KMS-11 (cell line): ENCODE measurements at regions not wholly inside any gene's neighbourhood (a gene's known extent, or its start where the extent isn't known, plus 50 kb on each side); places are given as distances from the start of the nearest gene placed in this dataset.

Experiments
- H2AFZ ChIP-seq: fragments of 200-600 bp; sonication (generic); 2 replicates; pipeline ENCODE4 v1.6.1; 2016; ENCODE audit warnings: antibody characterized with exemption, mixed run types, low read depth
- H3K27ac ChIP-seq: fragments of 200-600 bp; sonication (generic); 2 replicates; pipeline ENCODE4 v1.6.1; 2016; ENCODE audit warnings: mild to moderate bottlenecking, mixed run types
- H3K27me3 ChIP-seq: fragments of 200-600 bp; sonication (generic); 2 replicates; pipeline ENCODE4 v1.6.1; 2017; ENCODE audit warnings: mild to moderate bottlenecking, low read depth, mixed run types, moderate library complexity; ENCODE audit not compliant: insufficient read depth
- H3K36me3 ChIP-seq: fragments of 200-600 bp; sonication (generic); 2 replicates; pipeline ENCODE4 v1.6.1; 2017; ENCODE audit warnings: mild to moderate bottlenecking, mixed run types; ENCODE audit not compliant: insufficient read depth
- H3K4me1 ChIP-seq: fragments of 200-600 bp; sonication (generic); 2 replicates; pipeline ENCODE4 v1.6.1; 2016; ENCODE audit warnings: mild to moderate bottlenecking, low read depth, mixed run types; ENCODE audit not compliant: poor library complexity, severe bottlenecking
- H3K4me2 ChIP-seq: fragments of 200-600 bp; sonication (generic); 2 replicates; pipeline ENCODE4 v1.7.0; 2016; ENCODE audit warnings: mild to moderate bottlenecking, mixed run types
- H3K4me3 ChIP-seq: fragments of 200-600 bp; sonication (generic); IDR thresholded peaks from 2 replicates; pipeline ENCODE4 v1.6.1; 2017; ENCODE audit warnings: low read depth, low read length, mixed read lengths; ENCODE audit not compliant: insufficient read depth
- H3K79me2 ChIP-seq: fragments of 200-600 bp; sonication (generic); 2 replicates; pipeline ENCODE4 v1.6.1; 2016; ENCODE audit warnings: low read depth, mixed run types; ENCODE audit not compliant: insufficient read depth
- H3K9ac ChIP-seq: fragments of 200-600 bp; sonication (generic); 2 replicates; pipeline ENCODE4 v1.6.1; 2016; ENCODE audit warnings: mild to moderate bottlenecking, mixed run types
- H4K20me1 ChIP-seq: fragments of 200-600 bp; sonication (generic); 2 replicates; pipeline ENCODE4 v1.6.1; 2016; ENCODE audit warnings: mild to moderate bottlenecking, mixed run types; ENCODE audit not compliant: insufficient read depth
- TF ChIP-seq, protein P1 (sequence below): fragments of 200-600 bp; sonication (generic); conservative IDR thresholded peaks from 2 replicates; pipeline ENCODE4 v1.6.1; 2017; ENCODE audit warnings: low read depth, mild to moderate bottlenecking, antibody characterized with exemption, low read length, moderate library complexity, mixed read lengths

DNA sequence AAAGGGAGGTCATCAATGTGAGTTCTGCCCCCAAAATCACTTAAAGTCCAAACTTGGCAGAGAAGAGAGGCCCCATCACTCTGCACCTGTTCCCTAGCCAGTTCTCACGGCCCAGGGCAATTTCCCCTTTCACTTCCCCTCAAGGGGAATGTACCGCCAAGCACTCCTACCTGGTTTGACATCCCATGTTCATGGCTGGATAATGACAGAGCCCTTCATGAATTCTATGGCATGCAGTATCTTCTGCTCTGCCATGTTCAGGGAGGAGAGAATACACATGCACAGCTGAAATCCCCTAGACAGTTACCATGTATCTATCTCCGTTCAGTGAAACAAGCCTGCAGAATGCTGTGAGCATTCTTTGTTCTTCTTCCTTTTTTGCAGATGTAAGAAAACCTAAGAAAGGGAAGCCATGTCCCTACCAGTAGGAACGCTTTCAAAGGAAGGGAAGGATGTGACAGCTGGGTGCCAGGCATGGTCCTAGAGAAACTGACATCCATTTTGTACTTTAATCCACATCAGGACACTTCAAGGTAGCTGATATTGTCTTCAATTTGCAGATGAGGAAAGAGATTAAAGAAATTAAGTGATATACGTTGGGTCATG lies 79.8 kb upstream of the ARID1B start:
- H3K27ac ChIP-seq: no peak overlapping the region
- peaks cover 10% of the 10 kb centered on the region; the same call in 1 of the 2 replicates for H3K27me3 ChIP-seq
- TF ChIP-seq, protein P1, sequence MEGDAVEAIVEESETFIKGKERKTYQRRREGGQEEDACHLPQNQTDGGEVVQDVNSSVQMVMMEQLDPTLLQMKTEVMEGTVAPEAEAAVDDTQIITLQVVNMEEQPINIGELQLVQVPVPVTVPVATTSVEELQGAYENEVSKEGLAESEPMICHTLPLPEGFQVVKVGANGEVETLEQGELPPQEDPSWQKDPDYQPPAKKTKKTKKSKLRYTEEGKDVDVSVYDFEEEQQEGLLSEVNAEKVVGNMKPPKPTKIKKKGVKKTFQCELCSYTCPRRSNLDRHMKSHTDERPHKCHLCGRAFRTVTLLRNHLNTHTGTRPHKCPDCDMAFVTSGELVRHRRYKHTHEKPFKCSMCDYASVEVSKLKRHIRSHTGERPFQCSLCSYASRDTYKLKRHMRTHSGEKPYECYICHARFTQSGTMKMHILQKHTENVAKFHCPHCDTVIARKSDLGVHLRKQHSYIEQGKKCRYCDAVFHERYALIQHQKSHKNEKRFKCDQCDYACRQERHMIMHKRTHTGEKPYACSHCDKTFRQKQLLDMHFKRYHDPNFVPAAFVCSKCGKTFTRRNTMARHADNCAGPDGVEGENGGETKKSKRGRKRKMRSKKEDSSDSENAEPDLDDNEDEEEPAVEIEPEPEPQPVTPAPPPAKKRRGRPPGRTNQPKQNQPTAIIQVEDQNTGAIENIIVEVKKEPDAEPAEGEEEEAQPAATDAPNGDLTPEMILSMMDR: no peak
- no peak overlapping the region for H3K4me3 ChIP-seq
- no peaks in the 10 kb centered on the region for H3K79me2 ChIP-seq
- no peaks in the 10 kb centered on the region for H3K36me3 ChIP-seq
- H3K4me1 ChIP-seq: peaks cover 35% of the 10 kb centered on the region
- no peak overlapping the region for H3K9ac ChIP-seq
- H2AFZ ChIP-seq: no peak overlapping the region
- H4K20me1 ChIP-seq: no peaks in the 10 kb centered on the region
- peak overlapping the region; percentile 53; the same call in 1 of the 2 replicates for H3K4me2 ChIP-seq

GRCh38 chr6:156695742-156696141 lies 81.4 kb upstream of the ARID1B start:
- H3K36me3 ChIP-seq: no peaks in the 10 kb centered on the region
- H3K27ac ChIP-seq: no peak overlapping the region
- peaks cover 35% of the 10 kb centered on the region for H3K4me1 ChIP-seq
- H3K9ac ChIP-seq: no peak overlapping the region
- no peaks in the 10 kb centered on the region for H3K79me2 ChIP-seq
- H3K4me3 ChIP-seq: no peak overlapping the region
- H3K4me2 ChIP-seq: no peak overlapping the region
- no peak overlapping the region for H2AFZ ChIP-seq
- peaks cover 10% of the 10 kb centered on the region; the same call in 1 of the 2 replicates for H3K27me3 ChIP-seq
- TF ChIP-seq, protein P1: no peak
- no peaks in the 10 kb centered on the region for H4K20me1 ChIP-seq

- H4K20me1 ChIP-seq: no peaks in the 10 kb centered on the region
- H3K27ac ChIP-seq: no peak overlapping the region
- H3K4me3 ChIP-seq: no peak overlapping the region
- H3K4me2 ChIP-seq: no peak overlapping the region
- no peak overlapping the region for H2AFZ ChIP-seq
- no peaks in the 10 kb centered on the region for H3K36me3 ChIP-seq
- H3K79me2 ChIP-seq: no peaks in the 10 kb centered on the region
- no peak overlapping the region for H3K9ac ChIP-seq
- H3K27me3 ChIP-seq: peaks cover 10% of the 10 kb centered on the region; the same call in 1 of the 2 replicates
- TF ChIP-seq, protein P1: no peak
- H3K4me1 ChIP-seq: peaks cover 33% of the 10 kb centered on the region
These were observed 82.5 kb upstream of the ARID1B start for GRCh38 chr6:156694679-156695078.

DNA sequence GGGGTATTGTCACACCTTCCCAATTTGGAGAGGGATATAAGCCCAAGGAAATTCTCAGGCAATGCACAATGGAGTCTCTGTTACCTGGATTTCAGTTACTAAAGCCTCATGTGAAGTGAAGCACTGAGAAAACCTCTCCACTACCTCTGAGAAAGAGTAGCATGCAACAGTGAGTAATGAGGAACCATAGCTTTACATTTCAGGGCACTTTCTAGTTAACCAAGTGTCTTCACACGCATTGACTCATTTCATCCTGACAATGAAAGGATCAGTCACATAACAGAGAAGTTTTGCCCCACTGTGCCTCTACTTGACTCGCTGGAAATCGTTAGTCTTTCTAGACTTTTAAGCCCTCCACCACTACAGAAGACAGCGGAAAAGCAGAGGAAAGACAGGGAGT lies 86.2 kb upstream of the ARID1B start:
- Histone ChIP-seq H3K9ac (no peak overlapping the region), H3K4me1 (peaks cover 8% of the 10 kb centered on the region)

More for the DNA sequence above, 86.2 kb upstream of the ARID1B start:
- no peak overlapping the region for H3K27ac ChIP-seq
- no peak overlapping the region for H3K4me3 ChIP-seq
- no peak overlapping the region for H2AFZ ChIP-seq
- H4K20me1 ChIP-seq: no peaks in the 10 kb centered on the region
- no peaks in the 10 kb centered on the region for H3K79me2 ChIP-seq
- no peak overlapping the region for H3K4me2 ChIP-seq
- TF ChIP-seq, protein P1: no peak
- H3K36me3 ChIP-seq: no peaks in the 10 kb centered on the region
- H3K27me3 ChIP-seq: 0 out of 2 replicates have a peak, but pooled peaks cover 5% of the 10 kb centered on the region
